GM21423 (cell line): ENCODE measurements at regions not wholly inside any gene's neighbourhood (a gene's known extent, or its start where the extent isn't known, plus 50 kb on each side); places are given as distances from the start of the nearest gene placed in this dataset.

ENCODE experiments used
- ATAC-seq: cut with Tn5 transposase; IDR thresholded peaks from one replicate; pipeline ENCODE4 v1.9.1; 2021; ENCODE audit warnings: mild to moderate bottlenecking, moderate library complexity; ENCODE audit not compliant: unreplicated experiment

GRCh38 chr21:35136106-35136505, 87.0 kb upstream of the RUNX1 start:
- ATAC-seq: no peak

GRCh38 chr21:35135481-35135880, 86.4 kb upstream of the RUNX1 start:
- no peak for ATAC-seq

DNA sequence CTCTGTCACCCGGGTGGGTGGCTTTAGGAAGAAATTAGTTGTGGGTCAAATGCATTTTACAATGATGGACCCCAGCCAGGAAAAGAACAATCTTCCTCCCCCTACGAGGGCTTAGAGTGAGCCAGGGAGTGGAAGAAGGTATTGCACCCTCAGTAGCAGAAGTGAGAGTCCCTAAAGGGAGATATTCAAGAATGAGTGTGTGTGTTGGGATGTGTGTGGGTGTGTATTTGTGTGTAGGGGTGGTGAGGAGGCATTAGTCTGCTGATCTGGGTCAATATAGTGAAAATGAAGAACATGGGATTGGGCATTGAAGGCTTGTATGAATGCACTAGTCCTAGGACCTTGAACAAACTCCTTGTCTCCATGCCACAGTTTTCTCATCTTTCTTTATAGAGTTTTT, 85.2 kb upstream of the RUNX1 start:
- ATAC-seq: no peak

- ATAC-seq: no peak
Measured at GRCh38 chr21:35128536-35128935, 79.4 kb upstream of the RUNX1 start.

DNA sequence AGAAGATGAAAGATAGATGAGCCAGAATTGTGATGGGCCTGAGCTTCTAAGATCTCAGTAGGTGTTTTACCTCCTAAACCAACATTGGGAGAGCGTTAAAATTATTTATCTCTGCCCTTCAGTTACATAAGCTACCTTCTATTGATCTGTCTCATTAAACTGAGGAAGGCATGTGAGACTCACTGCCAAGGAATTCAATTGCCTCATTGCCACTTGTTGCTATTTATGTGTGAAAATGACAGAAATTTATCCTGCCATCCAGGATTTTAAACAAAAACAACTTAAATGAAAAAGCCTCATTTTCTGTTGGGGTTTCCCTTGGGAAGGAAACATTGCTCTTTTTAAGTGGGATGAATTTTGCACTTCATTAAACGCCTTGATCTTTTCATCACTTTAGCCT, 78.7 kb upstream of the RUNX1 start:
- no peak for ATAC-seq

GRCh38 chr21:35127026-35127425, 77.9 kb upstream of the RUNX1 start:
- ATAC-seq: no peak

DNA sequence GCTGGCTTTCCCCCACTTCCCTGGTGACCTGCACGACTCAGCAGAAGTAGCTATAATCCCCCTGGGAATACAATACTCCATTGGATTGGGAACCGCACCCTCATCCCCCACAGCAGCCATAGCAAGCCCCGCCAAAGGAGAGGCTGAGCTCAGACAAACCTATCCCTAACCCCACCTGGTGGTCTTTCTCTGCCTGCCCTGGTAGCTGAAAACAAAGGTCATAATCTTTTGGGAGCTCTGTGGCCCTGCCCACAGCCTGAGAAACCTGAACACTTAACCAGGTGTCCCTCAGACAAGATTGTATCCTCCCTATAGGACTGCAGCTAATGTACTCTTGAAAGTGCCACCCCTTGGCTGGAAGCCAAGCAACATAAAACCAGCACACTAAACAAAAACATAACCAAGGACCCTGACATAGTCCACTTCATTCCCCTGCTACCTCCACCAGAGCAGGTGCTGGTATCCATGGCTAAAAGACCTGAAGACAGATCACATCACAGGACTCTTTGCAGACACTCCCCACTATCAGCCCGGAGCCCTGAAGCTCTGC, 71.6 kb upstream of the RUNX1 start:
- no peak for ATAC-seq

DNA sequence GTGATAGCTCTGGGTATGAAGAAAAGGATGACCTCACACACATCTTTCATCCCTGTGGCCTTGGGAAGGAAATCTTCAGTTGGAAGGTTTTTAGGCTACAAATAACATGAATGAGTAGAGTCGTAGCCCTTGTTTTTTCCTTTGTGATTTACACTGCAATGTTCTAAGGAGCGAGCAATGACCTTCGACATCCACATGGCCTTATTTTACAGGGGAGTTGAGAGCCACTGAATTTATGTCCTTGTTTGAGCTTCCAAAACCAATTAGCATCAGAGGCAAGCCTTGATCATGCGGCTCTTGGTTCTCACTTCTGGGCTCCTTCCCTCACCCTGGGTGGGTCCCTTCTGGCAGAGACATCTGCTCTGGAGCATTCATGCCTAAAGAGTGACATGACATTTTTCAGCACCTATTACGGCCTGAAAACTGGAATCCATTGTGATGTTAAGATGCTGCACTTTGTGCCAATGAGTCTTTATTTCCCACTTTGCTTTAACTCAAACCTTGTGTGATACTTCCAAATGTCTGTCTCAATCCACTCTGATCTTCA, 70.5 kb upstream of the RUNX1 start:
- no peak for ATAC-seq

DNA sequence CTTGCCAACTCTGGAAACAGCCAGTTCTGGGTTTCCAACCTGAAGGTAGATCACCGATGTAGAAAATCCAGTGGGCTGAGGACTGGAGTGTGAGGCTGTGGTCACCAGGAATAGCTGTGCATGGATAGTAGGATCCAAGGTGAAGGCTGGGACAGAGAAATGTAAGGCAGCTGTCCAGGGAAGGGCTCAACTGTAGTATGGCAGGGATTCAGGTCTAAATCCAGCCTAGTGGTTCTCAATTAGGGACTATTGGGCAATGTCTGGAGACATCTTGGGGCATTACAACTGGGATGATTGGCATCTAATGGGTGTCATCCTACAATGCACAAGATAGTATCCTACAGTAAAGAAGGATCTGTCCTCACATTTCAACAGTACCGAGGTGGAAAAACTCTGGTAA, 67.7 kb upstream of the RUNX1 start:
- no peak for ATAC-seq

DNA sequence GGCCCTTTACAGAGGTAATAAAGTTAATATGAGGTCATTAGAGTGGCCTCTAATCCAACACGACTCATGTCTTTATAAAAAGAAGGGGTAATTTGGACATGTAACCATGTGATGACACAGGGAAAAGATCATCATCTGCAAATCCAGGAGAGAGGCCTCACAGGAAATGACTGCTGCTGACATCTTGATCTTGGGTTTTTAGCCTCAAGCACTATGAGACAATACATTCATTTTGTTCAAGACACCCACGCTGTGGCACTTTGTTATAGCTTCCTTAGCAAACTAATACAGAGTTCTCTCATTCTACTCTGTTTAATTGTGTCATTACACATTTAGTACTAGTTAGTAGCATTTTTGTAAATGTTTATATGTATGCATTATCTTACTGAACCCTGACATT, 64.0 kb upstream of the RUNX1 start:
- no peak for ATAC-seq

DNA sequence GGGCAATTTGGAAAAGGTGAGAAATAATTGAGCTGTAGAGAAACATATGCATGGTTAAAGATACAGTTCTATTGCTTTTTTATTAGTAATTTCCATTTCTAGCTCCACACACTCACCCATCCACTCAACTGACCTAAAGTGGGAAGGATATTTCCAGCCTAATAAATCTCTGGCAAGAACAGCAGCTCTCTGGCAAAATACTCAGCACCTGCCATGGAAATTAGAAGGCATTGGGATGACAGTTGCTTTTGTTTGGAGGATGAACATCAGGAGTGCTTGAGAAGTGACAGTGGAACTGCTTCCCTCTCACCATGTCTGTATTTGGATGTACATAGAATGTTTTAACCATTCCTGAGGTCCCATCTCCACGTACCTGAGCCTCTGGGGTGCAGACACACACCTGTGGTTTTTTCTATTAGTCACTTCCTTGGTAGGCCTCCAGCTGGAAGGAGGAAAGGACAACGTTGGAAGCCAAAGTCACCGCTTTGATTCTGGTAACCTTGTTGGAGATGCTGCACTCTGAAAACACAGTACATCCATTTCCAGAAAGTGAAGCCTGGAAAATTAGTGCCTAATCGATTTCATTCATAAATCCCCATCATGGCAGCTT, 62.3 kb upstream of the RUNX1 start:
- ATAC-seq: no peak

DNA sequence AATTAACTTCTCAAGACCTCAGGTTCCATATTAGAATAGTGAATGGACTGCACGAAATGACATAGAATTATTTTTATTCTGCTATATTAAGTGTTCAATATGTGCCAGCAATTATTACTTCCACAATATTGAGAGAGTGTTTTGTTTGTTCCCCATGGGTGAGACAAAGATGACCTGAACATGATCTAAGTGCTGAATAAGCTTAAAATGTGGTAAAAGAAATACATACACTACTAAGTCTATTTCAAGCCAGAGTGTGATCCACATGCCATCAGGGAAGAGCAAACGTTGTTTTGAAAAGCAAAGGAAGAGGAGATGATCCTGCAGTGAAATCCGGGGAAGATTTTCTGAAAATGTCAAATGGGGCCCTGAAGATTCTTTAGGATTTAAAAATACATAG, 59.8 kb upstream of the RUNX1 start:
- no peak for ATAC-seq

- no peak for ATAC-seq
Measured at GRCh38 chr21:35107520-35107919, 58.4 kb upstream of the RUNX1 start.

- ATAC-seq: no peak
Measured at GRCh38 chr21:35106246-35106835, 57.2 kb upstream of the RUNX1 start.

- no peak for ATAC-seq
Measured at GRCh38 chr21:35102488-35103371, 53.6 kb upstream of the RUNX1 start.

DNA sequence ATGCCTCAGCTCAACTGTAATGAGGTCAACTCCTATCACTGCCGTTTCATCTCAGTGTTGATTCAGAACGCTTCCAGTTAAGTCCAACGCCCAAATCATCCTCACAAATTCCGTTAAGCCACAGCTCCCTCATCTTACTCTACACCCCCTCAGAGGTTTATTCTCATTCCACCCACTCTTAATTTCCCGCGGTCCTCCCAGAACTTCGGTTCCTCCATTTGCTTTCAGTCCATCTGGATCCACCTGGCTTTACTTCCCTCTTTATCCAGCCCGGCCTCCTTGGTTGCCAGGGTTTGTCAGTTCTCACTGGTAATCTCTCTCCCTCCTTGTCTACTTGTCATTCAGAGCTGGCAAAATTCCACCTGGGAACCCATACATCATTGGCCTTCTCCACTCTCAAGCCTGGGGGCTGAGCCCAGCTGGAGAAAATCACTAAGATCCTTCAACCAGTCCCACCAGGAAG, 51.3 kb upstream of the RUNX1 start:
- ATAC-seq: no peak

DNA sequence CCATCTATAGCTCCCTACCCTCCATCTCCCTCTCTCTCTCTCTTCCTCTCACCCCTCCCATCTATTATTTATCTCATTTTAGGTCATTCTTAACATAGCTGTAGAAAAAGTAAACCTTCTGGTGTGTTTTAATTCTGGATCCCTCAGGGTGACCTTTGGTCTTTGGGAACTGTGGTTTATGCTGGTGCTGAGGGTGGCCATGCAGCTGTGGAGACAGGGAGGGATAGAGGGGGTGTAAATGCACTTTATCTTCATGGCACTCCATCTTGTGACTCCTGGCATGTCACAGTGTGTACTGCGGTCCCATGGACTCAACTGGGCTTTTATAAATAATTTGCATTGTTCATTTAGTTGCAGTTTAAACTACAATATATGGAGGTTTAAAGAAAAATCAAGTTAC, 50.2 kb upstream of the RUNX1 start:
- ATAC-seq: no peak
